HG03280 (cell line): ENCODE measurements at regions not wholly inside any gene's neighbourhood (a gene's known extent, or its start where the extent isn't known, plus 50 kb on each side); places are given as distances from the start of the nearest gene placed in this dataset.

ENCODE experiments used
- ATAC-seq: cut with Tn5 transposase; IDR thresholded peaks from one replicate; pipeline ENCODE4 v1.9.1; 2021; ENCODE audit warnings: mild to moderate bottlenecking, moderate library complexity; ENCODE audit not compliant: unreplicated experiment

DNA sequence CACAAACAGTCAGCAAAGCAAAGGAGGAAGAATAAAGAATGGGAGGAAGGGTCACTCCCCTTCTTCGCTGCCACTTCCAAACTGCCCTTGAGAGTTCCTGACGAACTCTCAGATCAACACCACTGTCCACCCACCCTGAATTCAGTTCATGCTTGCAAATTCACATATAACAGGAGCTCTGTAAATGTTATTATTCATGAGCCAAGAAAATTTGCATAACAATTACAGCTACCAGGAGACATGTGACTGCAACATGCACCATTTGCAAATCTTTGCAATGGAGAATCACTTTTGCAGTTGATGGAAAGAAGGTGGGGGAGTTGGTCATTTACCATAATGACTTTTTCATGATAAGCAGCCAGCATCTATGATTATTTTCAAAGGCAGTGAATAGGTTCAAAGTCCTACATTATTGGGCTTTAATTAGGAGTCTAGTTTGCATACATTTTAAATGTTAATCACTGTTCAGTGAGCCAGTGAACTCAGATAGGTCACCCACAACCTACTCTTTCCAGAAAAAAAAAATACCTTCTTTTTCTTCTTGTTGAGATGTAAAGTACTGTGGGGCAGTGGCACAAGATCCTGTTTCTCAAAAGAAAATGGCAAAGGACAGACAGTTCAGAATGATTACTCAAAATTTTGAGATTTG is 149.7 kb downstream of the CAAP1 start:
- no peak for ATAC-seq

GRCh38 chr9:26735160-26735559 is 157.4 kb downstream of the CAAP1 start:
- ATAC-seq: no peak

DNA sequence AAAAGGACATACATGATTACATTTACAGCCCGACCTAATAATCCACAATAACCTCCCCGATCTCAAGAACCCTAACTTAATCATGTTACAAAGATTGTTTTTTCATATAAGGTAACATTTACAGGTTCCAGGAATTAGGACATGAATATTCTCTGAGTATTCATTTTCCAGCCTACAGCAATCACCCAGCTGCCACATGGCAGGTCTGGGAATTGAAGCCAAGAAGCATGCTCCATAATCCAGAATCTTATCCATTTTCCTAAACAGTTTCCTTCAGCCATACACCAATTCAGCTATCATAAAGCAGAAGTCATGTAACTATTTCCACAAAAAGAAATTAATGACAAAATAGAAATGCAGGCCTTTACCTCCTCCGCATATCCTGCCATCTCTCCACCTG is 163.4 kb downstream of the CAAP1 start:
- no peak for ATAC-seq

GRCh38 chr9:26727471-26727870 is 165.1 kb downstream of the CAAP1 start:
- peak; percentile 95 for ATAC-seq

- no peak for ATAC-seq
These were observed 167.0 kb downstream of the CAAP1 start for GRCh38 chr9:26725573-26725972.

DNA sequence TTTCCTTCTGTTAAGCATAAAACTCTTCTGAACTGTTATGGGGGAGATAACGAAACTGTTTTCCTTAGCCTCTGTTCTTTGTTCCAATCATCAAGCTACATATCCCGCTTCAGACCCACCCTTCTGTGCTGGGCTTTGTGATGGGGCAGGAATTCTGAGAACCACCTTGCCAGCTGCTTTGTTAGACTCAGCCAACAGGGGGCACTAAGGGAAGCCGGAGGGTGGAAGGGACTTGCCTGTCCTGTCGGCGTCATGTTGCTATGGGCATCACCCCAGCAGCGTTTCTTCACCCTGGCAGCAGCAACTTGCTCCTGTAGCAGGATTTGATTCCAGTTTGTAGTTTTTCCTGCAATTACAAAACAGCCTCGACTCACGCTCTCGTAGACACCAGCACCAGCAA is 169.1 kb downstream of the CAAP1 start:
- peak; percentile 48 for ATAC-seq

GRCh38 chr9:26722755-26723154 is 169.8 kb downstream of the CAAP1 start:
- no peak for ATAC-seq

- no peak for ATAC-seq
These were observed 182.6 kb downstream of the CAAP1 start for GRCh38 chr9:26710008-26710407.

GRCh38 chr9:26706223-26706622 is 186.4 kb downstream of the CAAP1 start:
- ATAC-seq: no peak

DNA sequence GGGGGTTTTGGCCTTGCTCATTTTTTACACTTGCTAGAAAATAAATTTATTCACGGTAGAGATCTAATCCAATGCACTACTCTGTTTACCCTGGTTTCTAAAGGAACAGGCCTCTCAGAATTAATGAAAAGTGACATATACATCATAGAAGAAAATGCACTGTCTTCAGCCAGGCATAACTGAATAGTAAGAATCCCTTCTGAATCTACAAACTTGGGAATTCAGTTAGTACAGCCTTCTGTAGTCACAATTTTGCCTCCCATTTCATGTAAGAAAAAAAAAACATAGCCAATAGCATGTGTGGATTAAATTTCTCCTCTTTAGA is 197.3 kb downstream of the CAAP1 start:
- no peak for ATAC-seq

GRCh38 chr9:26694381-26695297 is 198.0 kb downstream of the CAAP1 start:
- ATAC-seq: no peak

GRCh38 chr9:26689041-26689440 is 203.6 kb downstream of the CAAP1 start:
- no peak for ATAC-seq

DNA sequence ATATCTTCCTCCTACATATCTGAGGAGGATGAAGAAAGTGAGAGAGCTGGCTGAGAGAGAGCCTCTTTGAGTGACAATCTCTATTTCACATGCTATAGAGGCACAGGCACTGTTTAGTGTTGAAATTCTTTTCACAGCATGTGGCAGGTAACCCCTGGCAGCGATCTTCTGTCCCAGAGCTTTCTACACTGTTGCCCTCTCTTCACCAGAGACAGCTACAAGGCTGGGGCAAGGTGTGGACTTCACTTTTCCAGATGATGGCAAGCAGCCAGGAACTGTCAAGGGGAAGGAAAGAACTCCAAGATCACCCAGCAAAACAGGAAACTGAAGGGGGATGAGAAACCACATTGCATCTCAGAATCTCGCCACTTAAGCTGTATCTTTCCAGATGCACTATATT is 205.2 kb downstream of the CAAP1 start:
- no peak for ATAC-seq

DNA sequence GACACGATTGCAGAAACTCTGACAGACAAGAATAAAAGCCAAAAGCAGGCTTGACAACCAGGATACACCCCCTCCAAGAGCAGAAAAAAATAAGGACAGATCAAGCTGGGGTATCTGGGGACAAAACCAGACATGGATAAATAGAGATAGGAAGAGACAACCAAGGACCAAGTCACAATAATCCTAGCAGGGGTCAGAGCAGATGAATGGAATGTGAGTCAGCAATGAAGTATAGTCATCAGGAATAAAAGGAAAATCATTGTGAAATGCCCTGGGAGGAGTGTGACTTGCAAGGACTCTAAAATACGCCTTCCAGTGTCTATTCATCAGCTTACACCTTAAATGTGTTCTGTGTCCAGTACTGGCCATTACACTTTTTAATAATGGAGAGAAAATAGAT is 206.8 kb downstream of the CAAP1 start:
- ATAC-seq: no peak

DNA sequence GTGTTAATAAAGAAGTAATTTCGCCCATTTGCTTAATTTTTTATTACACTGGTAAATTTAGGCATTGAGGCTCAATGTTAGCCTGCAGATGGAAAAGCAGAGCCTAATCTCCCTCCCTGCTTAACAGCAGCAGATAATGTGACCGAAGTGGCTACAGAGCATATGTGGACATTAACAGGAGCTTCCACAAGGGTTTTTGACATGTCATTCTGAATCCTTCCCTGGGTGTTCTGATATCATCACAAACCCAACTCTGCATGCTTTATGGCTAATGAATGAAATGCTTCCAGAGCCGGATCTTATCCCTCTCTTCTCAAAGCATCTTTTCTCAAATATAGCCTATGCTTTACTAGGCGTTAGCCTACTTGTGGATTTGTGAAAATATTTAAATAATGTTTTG is 208.6 kb downstream of the CAAP1 start:
- ATAC-seq: no peak

GRCh38 chr9:26682796-26683496 is 209.7 kb downstream of the CAAP1 start:
- no peak for ATAC-seq

GRCh38 chr9:26682041-26682440 is 210.6 kb downstream of the CAAP1 start:
- ATAC-seq: no peak

GRCh38 chr9:26677965-26678706 is 214.5 kb downstream of the CAAP1 start:
- no peak for ATAC-seq

GRCh38 chr9:26675035-26675434 is 217.6 kb downstream of the CAAP1 start:
- ATAC-seq: no peak

DNA sequence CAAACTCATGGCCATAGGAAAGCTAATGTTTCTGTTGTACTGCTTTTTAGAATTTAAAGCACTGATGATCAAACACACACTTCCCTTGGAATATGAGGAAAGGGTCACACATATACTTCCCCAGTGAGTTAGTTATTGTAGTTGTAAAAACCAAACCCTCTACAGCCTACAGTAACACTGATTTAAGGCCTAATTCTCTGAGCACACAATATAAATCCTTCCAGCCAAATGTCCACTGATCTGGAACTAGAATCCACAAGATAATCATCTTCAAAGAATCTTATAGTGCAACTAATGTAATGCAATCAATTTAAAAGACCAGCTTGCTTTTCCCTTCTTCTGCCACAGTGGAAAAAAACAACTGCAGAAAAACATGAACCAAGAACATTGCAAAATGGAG is 219.3 kb downstream of the CAAP1 start:
- no peak for ATAC-seq
